GM12875 (cell line): ENCODE measurements at regions not wholly inside any gene's neighbourhood (a gene's known extent, or its start where the extent isn't known, plus 50 kb on each side); places are given as distances from the start of the nearest gene placed in this dataset.

Experiments
- H3K4me3 ChIP-seq: one replicate; pipeline ENCODE4 v1.5.1; 2011; ENCODE audit warnings: low read depth, low read length, control low read depth
- TF ChIP-seq, protein P1 (sequence below): IDR thresholded peaks from 2 replicates; pipeline ENCODE4 v1.5.1; 2011; ENCODE audit warnings: low read depth, mild to moderate bottlenecking, control low read depth, inconsistent platforms, low read length, moderate library complexity, borderline replicate concordance; ENCODE audit not compliant: insufficient read depth

DNA sequence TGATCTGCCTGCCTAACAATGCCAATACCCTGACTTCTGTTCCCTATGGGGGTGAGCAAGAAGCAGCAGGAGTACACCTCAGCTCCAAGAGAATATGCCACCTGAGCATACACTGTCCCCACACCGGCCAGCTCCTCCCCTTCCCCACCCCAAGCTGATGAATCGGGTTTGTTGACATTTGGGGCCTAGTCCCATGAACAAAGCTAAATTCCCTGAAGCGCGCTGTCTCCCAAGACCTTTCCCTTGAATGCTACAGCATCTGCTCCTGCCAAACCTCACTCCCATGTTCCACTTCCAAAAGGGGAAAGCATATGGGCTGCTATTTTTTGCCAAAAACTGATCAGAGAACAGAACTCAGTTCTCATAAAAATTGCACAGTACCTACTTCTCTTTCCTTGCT is 220.4 kb upstream of the CAMK1G start:
- H3K4me3 ChIP-seq, result no peak overlapping the region
- TF ChIP-seq, protein P1, sequence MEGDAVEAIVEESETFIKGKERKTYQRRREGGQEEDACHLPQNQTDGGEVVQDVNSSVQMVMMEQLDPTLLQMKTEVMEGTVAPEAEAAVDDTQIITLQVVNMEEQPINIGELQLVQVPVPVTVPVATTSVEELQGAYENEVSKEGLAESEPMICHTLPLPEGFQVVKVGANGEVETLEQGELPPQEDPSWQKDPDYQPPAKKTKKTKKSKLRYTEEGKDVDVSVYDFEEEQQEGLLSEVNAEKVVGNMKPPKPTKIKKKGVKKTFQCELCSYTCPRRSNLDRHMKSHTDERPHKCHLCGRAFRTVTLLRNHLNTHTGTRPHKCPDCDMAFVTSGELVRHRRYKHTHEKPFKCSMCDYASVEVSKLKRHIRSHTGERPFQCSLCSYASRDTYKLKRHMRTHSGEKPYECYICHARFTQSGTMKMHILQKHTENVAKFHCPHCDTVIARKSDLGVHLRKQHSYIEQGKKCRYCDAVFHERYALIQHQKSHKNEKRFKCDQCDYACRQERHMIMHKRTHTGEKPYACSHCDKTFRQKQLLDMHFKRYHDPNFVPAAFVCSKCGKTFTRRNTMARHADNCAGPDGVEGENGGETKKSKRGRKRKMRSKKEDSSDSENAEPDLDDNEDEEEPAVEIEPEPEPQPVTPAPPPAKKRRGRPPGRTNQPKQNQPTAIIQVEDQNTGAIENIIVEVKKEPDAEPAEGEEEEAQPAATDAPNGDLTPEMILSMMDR, result no peak

DNA sequence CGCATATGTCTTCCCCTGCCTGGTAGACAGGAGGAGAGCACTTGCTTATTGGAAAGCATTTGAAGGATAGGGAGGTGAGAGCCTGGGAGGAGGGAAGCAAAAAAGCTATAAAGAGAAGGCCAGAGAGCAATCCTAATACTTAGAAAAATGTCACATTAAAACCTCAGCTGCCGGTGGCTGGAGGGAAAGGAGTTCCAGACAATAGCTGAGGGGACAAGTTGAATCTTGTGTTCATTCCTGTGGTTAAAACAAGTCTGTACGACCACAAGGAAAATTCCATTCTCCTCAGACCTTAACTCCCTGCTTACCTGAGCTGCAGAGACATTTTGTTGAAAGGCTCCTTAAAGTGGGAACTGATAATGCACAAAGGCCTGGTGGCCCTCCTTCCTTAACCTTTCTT is 218.8 kb upstream of the CAMK1G start:
- no peak overlapping the region for H3K4me3 ChIP-seq
- TF ChIP-seq, protein P1, result no peak

DNA sequence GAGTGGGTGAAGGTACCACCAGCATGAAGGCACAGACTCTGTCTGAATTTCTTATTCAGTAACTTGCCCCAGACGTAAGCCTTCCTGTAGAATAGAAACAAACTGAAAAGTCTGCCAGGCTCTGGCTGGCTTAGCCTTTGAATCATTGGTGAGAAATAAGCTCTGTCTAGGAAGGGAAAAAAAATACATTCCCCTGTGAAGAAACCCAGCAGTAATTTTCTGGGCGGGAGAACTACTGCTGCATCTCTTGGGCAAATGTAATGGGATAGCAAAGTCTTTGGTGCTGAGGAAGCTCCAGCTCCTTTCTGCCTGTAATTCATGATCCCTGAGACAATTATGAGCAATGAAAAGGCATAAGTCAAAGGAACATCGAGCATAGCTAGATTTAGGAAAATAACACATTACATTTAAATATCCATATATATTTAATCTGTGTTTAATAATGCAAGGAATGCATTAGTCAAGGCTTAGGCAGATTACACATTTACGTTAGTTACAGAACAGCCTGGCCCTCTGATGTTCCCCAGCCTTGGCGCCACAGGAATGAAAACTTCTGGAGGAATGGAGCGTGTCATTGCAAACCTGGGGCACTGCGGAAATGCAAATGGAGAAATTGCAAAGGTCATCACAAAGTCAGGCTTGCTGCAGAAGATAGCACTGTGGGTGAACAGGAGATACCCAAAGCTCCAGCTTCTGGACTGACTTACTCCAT is 216.3 kb upstream of the CAMK1G start:
- TF ChIP-seq, protein P1, result no peak

DNA sequence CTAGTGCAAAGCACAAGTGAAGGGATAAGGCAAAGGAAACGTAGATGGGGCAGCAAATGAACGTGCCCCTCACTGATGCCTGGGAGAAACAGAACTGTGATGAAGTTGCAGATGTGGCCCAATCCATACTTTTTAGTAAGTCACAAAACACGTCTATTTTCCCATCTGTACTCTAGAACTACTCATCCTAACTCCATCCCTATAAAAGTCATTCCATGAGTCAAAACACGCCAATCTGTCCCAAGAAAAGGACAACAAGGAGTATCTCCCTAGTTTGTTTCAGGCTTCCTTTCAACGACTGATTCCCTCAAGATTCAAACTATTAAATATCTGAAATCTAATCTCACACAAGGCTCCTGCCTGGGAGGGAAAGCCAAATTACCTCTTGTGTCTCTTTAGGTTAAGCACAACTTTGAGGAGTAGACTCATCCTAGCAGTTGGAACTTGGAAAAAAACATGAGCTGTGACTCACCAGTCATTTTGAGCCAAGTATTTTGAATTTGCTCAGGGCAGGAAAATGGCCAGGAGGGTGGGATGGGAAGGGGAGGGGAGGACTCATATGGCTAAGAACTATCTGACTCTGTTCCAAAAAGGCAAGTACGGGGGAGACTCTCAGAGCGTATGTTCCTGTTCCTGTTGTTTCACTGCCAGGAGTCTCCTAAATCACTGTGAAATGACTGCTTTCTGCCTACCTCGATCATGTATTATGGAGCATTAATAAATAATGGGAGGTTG is 214.5 kb upstream of the CAMK1G start:
- no peak overlapping the region for H3K4me3 ChIP-seq
- TF ChIP-seq, protein P1, result no peak

More for the DNA sequence above, 216.3 kb upstream of the CAMK1G start:
- no peak overlapping the region for H3K4me3 ChIP-seq

DNA sequence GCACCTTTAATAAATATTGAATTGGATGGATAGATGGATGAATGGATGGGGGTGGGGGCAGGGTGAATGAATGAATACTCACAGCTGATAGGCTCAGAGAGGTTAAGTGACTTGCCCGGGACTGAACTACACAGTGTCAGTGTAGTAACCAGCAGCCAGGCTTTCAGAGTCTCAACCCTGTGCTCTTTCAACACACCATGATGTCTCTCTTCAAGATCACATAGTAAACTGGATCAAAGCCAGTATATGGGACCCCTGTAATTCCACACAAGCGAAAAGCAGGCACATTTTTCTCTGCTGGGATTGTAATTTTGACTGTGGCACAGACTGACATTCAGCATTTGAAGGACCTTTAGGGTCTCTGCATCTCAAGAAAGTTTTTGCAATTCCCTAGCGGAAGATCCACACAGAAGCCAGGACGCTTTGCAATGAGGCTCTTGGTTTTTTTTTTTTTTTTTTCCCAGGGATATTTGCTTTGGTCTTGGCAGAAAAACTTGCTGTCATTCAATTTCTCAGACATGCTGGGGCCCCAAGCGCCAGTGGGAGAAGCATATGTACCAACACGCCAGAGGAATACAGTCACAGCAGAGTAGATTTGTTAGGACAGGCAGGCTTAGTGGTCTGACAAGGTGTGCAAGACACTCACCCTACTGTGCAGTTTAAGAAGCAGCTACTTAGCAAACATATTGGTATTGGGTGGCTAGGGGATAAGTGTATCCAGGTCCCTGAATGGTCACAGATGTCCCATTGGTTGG is 213.1 kb upstream of the CAMK1G start:
- no peak overlapping the region for H3K4me3 ChIP-seq
- TF ChIP-seq, protein P1, result no peak

DNA sequence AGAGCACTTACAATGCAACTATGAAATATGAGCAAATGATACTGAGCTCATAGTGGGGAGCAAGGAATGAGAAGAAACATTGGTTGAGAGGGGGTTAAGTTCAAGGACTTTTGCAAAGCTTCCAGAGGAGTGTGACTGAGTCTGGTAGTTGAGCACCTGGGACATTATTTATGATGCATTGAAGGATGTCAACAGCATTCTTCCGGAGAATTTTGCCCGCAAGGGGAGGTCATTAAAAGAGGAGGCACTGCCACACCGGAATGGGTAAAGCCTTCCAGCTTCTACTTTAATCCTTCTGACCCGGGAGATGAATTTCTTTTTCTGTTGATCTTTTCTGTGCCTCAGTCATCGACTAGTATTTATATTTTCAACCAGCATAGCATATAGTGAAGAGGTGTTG is 208.4 kb upstream of the CAMK1G start:
- TF ChIP-seq, protein P1, result no peak
- H3K4me3 ChIP-seq, result no peak overlapping the region
